ENCODE measurements at regions not wholly inside any gene's neighbourhood (a gene's known extent, or its start where the extent isn't known, plus 50 kb on each side); places are given as distances from the start of the nearest gene placed in this dataset.

- TF ChIP-seq GATA2 (IDR thresholded peaks at IDR 0.05; ENCODE audit: low read depth, low read length): no peak
- TF ChIP-seq GATA3 (IDR thresholded peaks at IDR 0.05; ENCODE audit: low read depth, low read length): no peak
Measured at GRCh38 chr3:43236008-43236407, 50.3 kb upstream of the SNRK start.

- TF ChIP-seq GATA3 (IDR thresholded peaks at IDR 0.05; ENCODE audit: low read depth, low read length) (no peak), GATA2 (IDR thresholded peaks at IDR 0.05; ENCODE audit: low read depth, low read length) (no peak)
Measured at GRCh38 chr3:43233062-43233461, 53.3 kb upstream of the SNRK start.

GRCh38 chr3:43231276-43232000 lies 54.9 kb upstream of the SNRK start:
- TF ChIP-seq GATA2 (IDR thresholded peaks at IDR 0.05; ENCODE audit: low read depth, low read length) (no peak), GATA3 (IDR thresholded peaks at IDR 0.05; ENCODE audit: low read depth, low read length) (no peak)

GRCh38 chr3:43224405-43225073 lies 61.8 kb upstream of the SNRK start:
- no peak for TF ChIP-seq GATA3 (IDR thresholded peaks at IDR 0.05; ENCODE audit: low read depth, low read length)
- no peak for TF ChIP-seq GATA2 (IDR thresholded peaks at IDR 0.05; ENCODE audit: low read depth, low read length)

GRCh38 chr3:43223670-43224364 lies 62.5 kb upstream of the SNRK start:
- TF ChIP-seq GATA3 (IDR thresholded peaks at IDR 0.05; ENCODE audit: low read depth, low read length) (no peak), GATA2 (IDR thresholded peaks at IDR 0.05; ENCODE audit: low read depth, low read length) (no peak)

GRCh38 chr3:43222590-43222989 lies 63.8 kb upstream of the SNRK start:
- no peak for TF ChIP-seq GATA3 (IDR thresholded peaks at IDR 0.05; ENCODE audit: low read depth, low read length)
- TF ChIP-seq GATA2 (IDR thresholded peaks at IDR 0.05; ENCODE audit: low read depth, low read length): no peak

GRCh38 chr3:43221076-43221475 lies 65.3 kb upstream of the SNRK start:
- TF ChIP-seq GATA2 (IDR thresholded peaks at IDR 0.05; ENCODE audit: low read depth, low read length) (no peak), GATA3 (IDR thresholded peaks at IDR 0.05; ENCODE audit: low read depth, low read length) (no peak)

GRCh38 chr3:43219616-43220015 lies 66.7 kb upstream of the SNRK start:
- TF ChIP-seq GATA3 (IDR thresholded peaks at IDR 0.05; ENCODE audit: low read depth, low read length) (no peak), GATA2 (IDR thresholded peaks at IDR 0.05; ENCODE audit: low read depth, low read length) (no peak)

GRCh38 chr3:43218921-43219320 lies 67.4 kb upstream of the SNRK start:
- TF ChIP-seq GATA3 (IDR thresholded peaks at IDR 0.05; ENCODE audit: low read depth, low read length) (no peak), GATA2 (IDR thresholded peaks at IDR 0.05; ENCODE audit: low read depth, low read length) (no peak)

- no peak for TF ChIP-seq GATA3 (IDR thresholded peaks at IDR 0.05; ENCODE audit: low read depth, low read length)
- no peak for TF ChIP-seq GATA2 (IDR thresholded peaks at IDR 0.05; ENCODE audit: low read depth, low read length)
Measured at GRCh38 chr3:43218156-43218555, 68.2 kb upstream of the SNRK start.

- TF ChIP-seq GATA2 (IDR thresholded peaks at IDR 0.05; ENCODE audit: low read depth, low read length) (no peak), GATA3 (IDR thresholded peaks at IDR 0.05; ENCODE audit: low read depth, low read length) (no peak)
Measured at GRCh38 chr3:43217633-43218032, 68.7 kb upstream of the SNRK start.

- TF ChIP-seq GATA3 (IDR thresholded peaks at IDR 0.05; ENCODE audit: low read depth, low read length): no peak
- TF ChIP-seq GATA2 (IDR thresholded peaks at IDR 0.05; ENCODE audit: low read depth, low read length): no peak
Measured at GRCh38 chr3:43217206-43217605, 69.1 kb upstream of the SNRK start.

- TF ChIP-seq GATA3 (IDR thresholded peaks at IDR 0.05; ENCODE audit: low read depth, low read length) (no peak), GATA2 (IDR thresholded peaks at IDR 0.05; ENCODE audit: low read depth, low read length) (no peak)
Measured at GRCh38 chr3:43215663-43216275, 70.6 kb upstream of the SNRK start.

- TF ChIP-seq GATA3 (IDR thresholded peaks at IDR 0.05; ENCODE audit: low read depth, low read length): no peak
- no peak for TF ChIP-seq GATA2 (IDR thresholded peaks at IDR 0.05; ENCODE audit: low read depth, low read length)
Measured at GRCh38 chr3:43215138-43215537, 71.2 kb upstream of the SNRK start.

Measured in SH-SY5Y (cell line).